ENCODE measurements at regions not wholly inside any gene's neighbourhood (a gene's known extent, or its start where the extent isn't known, plus 50 kb on each side); places are given as distances from the start of the nearest gene placed in this dataset.

GRCh38 chr18:8890957-8891464 lies 185.7 kb downstream of the MTCL1 start (continued):
- TF ChIP-seq MAZ (CRISPR knock-in tag; conservative IDR thresholded peaks at IDR 0.05 in 1 of 2, IDR thresholded peaks at IDR 0.05 in 1 of 2) (peak in 1 of 2 experiments; percentile 38; a peak in 2 of 4 replicates), HOXB6 (CRISPR knock-in tag; IDR thresholded peaks at IDR 0.05; ENCODE audit: borderline replicate concordance) (no peak), MAFF (IDR thresholded peaks at IDR 0.05; ENCODE audit: low read length) (no peak), FOXP1 (CRISPR knock-in tag; IDR thresholded peaks at IDR 0.05) (no peak), TGIF2 (CRISPR knock-in tag; IDR thresholded peaks at IDR 0.05) (no peak), KDM2B (CRISPR knock-in tag; IDR thresholded peaks at IDR 0.05) (no peak), ZFX (CRISPR knock-in tag; IDR thresholded peaks at IDR 0.05) (no peak), ZBTB17 (CRISPR knock-in tag; IDR thresholded peaks at IDR 0.05) (no peak), DACH1 (IDR thresholded peaks at IDR 0.05; ENCODE audit: partially characterized antibody) (peak; percentile 25), CBFA2T3 (IDR thresholded peaks at IDR 0.05) (peak; percentile 48), NFIX (CRISPR knock-in tag; IDR thresholded peaks at IDR 0.05; ENCODE audit: low read depth) (no peak), ADNP (tag; IDR thresholded peaks at IDR 0.05) (0 out of 2 replicates have a peak, but pooled peaks have one; percentile 32), ZBTB8A (IDR thresholded peaks at IDR 0.05; ENCODE audit: partially characterized antibody) (no peak), POU5F1 (IDR thresholded peaks at IDR 0.05; ENCODE audit: borderline replicate concordance, low read depth, low read length, partially characterized antibody) (no peak), EP400 (IDR thresholded peaks at IDR 0.05) (peak; percentile 24; the same call in 1 of the 2 replicates), ZNF280B (CRISPR knock-in tag; IDR thresholded peaks at IDR 0.05) (no peak), ZKSCAN8 (CRISPR knock-in tag; IDR thresholded peaks at IDR 0.05) (no peak), COPS2 (conservative IDR thresholded peaks at IDR 0.05) (no peak), TCF7L2 (IDR thresholded peaks at IDR 0.05; ENCODE audit: low read depth, low read length) (no peak), TCF3 (CRISPR knock-in tag; IDR thresholded peaks at IDR 0.05) (peak; percentile 51; the same call in 1 of the 2 replicates)
- TF ChIP-seq, protein P1, sequence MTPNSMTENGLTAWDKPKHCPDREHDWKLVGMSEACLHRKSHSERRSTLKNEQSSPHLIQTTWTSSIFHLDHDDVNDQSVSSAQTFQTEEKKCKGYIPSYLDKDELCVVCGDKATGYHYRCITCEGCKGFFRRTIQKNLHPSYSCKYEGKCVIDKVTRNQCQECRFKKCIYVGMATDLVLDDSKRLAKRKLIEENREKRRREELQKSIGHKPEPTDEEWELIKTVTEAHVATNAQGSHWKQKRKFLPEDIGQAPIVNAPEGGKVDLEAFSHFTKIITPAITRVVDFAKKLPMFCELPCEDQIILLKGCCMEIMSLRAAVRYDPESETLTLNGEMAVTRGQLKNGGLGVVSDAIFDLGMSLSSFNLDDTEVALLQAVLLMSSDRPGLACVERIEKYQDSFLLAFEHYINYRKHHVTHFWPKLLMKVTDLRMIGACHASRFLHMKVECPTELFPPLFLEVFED (CRISPR knock-in tag; conservative IDR thresholded peaks at IDR 0.05) = no peak
- TF ChIP-seq, protein P2, sequence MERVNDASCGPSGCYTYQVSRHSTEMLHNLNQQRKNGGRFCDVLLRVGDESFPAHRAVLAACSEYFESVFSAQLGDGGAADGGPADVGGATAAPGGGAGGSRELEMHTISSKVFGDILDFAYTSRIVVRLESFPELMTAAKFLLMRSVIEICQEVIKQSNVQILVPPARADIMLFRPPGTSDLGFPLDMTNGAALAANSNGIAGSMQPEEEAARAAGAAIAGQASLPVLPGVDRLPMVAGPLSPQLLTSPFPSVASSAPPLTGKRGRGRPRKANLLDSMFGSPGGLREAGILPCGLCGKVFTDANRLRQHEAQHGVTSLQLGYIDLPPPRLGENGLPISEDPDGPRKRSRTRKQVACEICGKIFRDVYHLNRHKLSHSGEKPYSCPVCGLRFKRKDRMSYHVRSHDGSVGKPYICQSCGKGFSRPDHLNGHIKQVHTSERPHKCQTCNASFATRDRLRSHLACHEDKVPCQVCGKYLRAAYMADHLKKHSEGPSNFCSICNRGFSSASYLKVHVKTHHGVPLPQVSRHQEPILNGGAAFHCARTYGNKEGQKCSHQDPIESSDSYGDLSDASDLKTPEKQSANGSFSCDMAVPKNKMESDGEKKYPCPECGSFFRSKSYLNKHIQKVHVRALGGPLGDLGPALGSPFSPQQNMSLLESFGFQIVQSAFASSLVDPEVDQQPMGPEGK (CRISPR knock-in tag; IDR thresholded peaks at IDR 0.05; ENCODE audit: borderline replicate concordance) = no peak
- TF ChIP-seq, protein P3, sequence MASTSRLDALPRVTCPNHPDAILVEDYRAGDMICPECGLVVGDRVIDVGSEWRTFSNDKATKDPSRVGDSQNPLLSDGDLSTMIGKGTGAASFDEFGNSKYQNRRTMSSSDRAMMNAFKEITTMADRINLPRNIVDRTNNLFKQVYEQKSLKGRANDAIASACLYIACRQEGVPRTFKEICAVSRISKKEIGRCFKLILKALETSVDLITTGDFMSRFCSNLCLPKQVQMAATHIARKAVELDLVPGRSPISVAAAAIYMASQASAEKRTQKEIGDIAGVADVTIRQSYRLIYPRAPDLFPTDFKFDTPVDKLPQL (IDR thresholded peaks at IDR 0.05; ENCODE audit: extremely low read depth, insufficient read length) = no peak

Measured in K562 (cell line).